K562 (cell line): ENCODE measurements at regions not wholly inside any gene's neighbourhood (a gene's known extent, or its start where the extent isn't known, plus 50 kb on each side); places are given as distances from the start of the nearest gene placed in this dataset.

Source experiments
- ATAC-seq: fragments of 200-7000 bp; cut with Tn5 transposase; 3 replicates; pipeline ENCODE4 v1.9.1; 2020; ENCODE audit warnings: moderate library complexity
- BruUV-seq: library from RNA; stranded (reverse); fragments of 400-500 nt; replicated peaks from 2 replicates; lab custom pipeline; 2021; lab: Mats Ljungman, UMichigan
- CTCF ChIA-PET: fragments of 300-600 bp; formaldehyde crosslinking; extraction: SDS; loops from one replicate; lab custom pipeline; 2021; ENCODE audit warnings: low intra/inter-chr PET ratio; lab: Yijun Ruan, JAX
- POLR2A ChIA-PET: fragments of 300-600, 350-650 bp; sonication (Branson Sonifier 250); formaldehyde crosslinking; extraction: SDS; loops from one replicate; lab custom pipeline; 2021; ENCODE audit warnings: antibody characterized with exemption, inconsistent platforms; lab: Yijun Ruan, JAX
- DNase-seq, 4 experiments: peaks; one replicate each; pipeline versions ENCODE4 v3.0.0 to v3.0.0-alpha.2; 2011 to 2018; ENCODE audit warnings: low spot score in 3 of 4, mixed read lengths in 3 of 4; ENCODE audit errors: extremely low read depth in 1 of 4
- FAIRE-seq: peaks from 2 replicates; lab custom pipeline; 2011; peaks lifted over from hg19 to GRCh38; lab: Jason Lieb, UNC
- H2AFZ ChIP-seq: 2 replicates; pipeline ENCODE4 v1.6.0; 2011; ENCODE audit warnings: low read depth, low read length, control low read depth, inconsistent platforms
- H3K27ac ChIP-seq: fragments of 200-600 bp; 3 replicates; pipeline ENCODE4 v1.8.0; 2011; ENCODE audit warnings: low read depth, mild to moderate bottlenecking, control low read depth, inconsistent platforms, low read length, moderate library complexity, mixed read lengths; ENCODE audit errors: extremely low read depth
- H3K27me3 ChIP-seq, 2 experiments: fragments of 300-600 bp in 1 of 2; 2 replicates in 1 of 2; 3 replicates in 1 of 2; pipeline versions ENCODE4 v1.6.0 to v1.8.0; 2011; ENCODE audit warnings: inconsistent platforms in 2 of 2, low read length in 2 of 2, mild to moderate bottlenecking in 1 of 2, mixed read lengths in 1 of 2, moderate library complexity in 1 of 2; ENCODE audit not compliant: control insufficient read depth in 2 of 2, insufficient read depth in 2 of 2
- H3K36me3 ChIP-seq: fragments of 300-600 bp; 3 replicates; pipeline ENCODE4 v1.8.0; 2011; ENCODE audit warnings: mild to moderate bottlenecking, low read length, inconsistent platforms; ENCODE audit not compliant: control insufficient read depth, insufficient read depth
- H3K4me1 ChIP-seq, 2 experiments: fragments of 200-600 bp in 1 of 2; replicated peaks in 1 of 2; 2 replicates in 1 of 2; 3 replicates in 1 of 2; pipeline versions ENCODE4 v1.5.1 to v1.8.0; 2011; ENCODE audit warnings: inconsistent platforms in 2 of 2, low read length in 2 of 2, mild to moderate bottlenecking in 1 of 2, mixed read lengths in 1 of 2, moderate library complexity in 1 of 2; ENCODE audit not compliant: control insufficient read depth in 2 of 2, insufficient read depth in 2 of 2
- H3K4me2 ChIP-seq: 2 replicates; pipeline ENCODE4 v1.6.1; 2011; ENCODE audit warnings: low read length, control low read depth, inconsistent platforms, mixed read lengths; ENCODE audit not compliant: insufficient read depth
- H3K4me3 ChIP-seq: fragments of 200-600 bp; sonication (generic), shearing (Covaris generic); 2 replicates; pipeline ENCODE4 v1.5.1; 2016; ENCODE audit warnings: control low read depth, inconsistent platforms
- H3K79me2 ChIP-seq: fragments of 200-600 bp; 3 replicates; pipeline ENCODE4 v1.8.0; 2011; ENCODE audit warnings: low read length, inconsistent platforms; ENCODE audit not compliant: control insufficient read depth, insufficient read depth
- H3K9ac ChIP-seq, 2 experiments: 2 replicates each; pipeline versions ENCODE4 v1.6.0 to v1.6.1; 2011; ENCODE audit warnings: low read depth in 2 of 2, low read length in 2 of 2, control low read depth in 1 of 2, inconsistent platforms in 1 of 2, mild to moderate bottlenecking in 1 of 2, mixed read lengths in 1 of 2; ENCODE audit not compliant: insufficient read depth in 1 of 2
- H3K9me1 ChIP-seq: one replicate; pipeline ENCODE4 v1.6.0; 2011; ENCODE audit warnings: inconsistent platforms, mild to moderate bottlenecking, low read length, moderate library complexity; ENCODE audit not compliant: control insufficient read depth, insufficient read depth
- H3K9me3 ChIP-seq: replicated peaks from 2 replicates; pipeline ENCODE4 v1.5.1; 2011; ENCODE audit warnings: low read depth, low read length, inconsistent platforms; ENCODE audit not compliant: control insufficient read depth, insufficient read depth
- H4K20me1 ChIP-seq: replicated peaks from 2 replicates; pipeline ENCODE4 v1.6.1; 2011; ENCODE audit warnings: low read length, inconsistent platforms, mixed read lengths; ENCODE audit not compliant: control insufficient read depth, insufficient read depth
- ATF7 ChIP-seq: fragments of 450-650 bp; IDR thresholded peaks from 2 replicates; pipeline ENCODE4 v1.7.1; 2014; ENCODE audit warnings: mild to moderate bottlenecking, moderate library complexity
- CHCHD3 ChIP-seq: fragments of 250-450 bp; sonication (Bioruptor Pico); IDR thresholded peaks from 2 replicates; pipeline ENCODE4 v2.1.2; 2022; ENCODE audit warnings: mild to moderate bottlenecking
- HSF4 ChIP-seq: fragments of 250-450 bp; sonication (Bioruptor Pico); IDR thresholded peaks from 2 replicates; pipeline ENCODE4 v2.1.2; 2022; ENCODE audit warnings: mild to moderate bottlenecking, moderate library complexity, borderline replicate concordance
- JUND ChIP-seq, 2 experiments: IDR thresholded peaks; 2 replicates in 1 of 2; 3 replicates in 1 of 2; pipeline ENCODE4 v1.6.1; 2011; ENCODE audit warnings: borderline replicate concordance in 2 of 2, low read depth in 2 of 2, low read length in 2 of 2, improper control_type of control experiment in 1 of 2, missing biosample characterization in 1 of 2, missing genetic modification characterization in 1 of 2, missing genetic modification reagents in 1 of 2
- LARP7 ChIP-seq: fragments of 450-650 bp; IDR thresholded peaks from 2 replicates; pipeline ENCODE4 v1.6.1; 2016
- RBM22 ChIP-seq: fragments of 200-400 bp; formaldehyde crosslinking; IDR thresholded peaks from 2 replicates; pipeline ENCODE4 v1.6.1; 2018; ENCODE audit warnings: low read length, low read depth; ENCODE audit not compliant: poor library complexity, severe bottlenecking
- SMARCA4 ChIP-seq: fragments of 450-650 bp; IDR thresholded peaks from 2 replicates; pipeline ENCODE4 v1.6.1; 2016
- TCF7 ChIP-seq: sonication (generic); IDR thresholded peaks from 2 replicates; pipeline ENCODE4 v1.6.1; 2016; ENCODE audit warnings: antibody characterized with exemption, borderline replicate concordance
- ZBTB8A ChIP-seq: fragments of 450-650 bp; IDR thresholded peaks from 2 replicates; pipeline ENCODE4 v1.6.1; 2018; ENCODE audit warnings: mild to moderate bottlenecking, moderate library complexity; ENCODE audit not compliant: partially characterized antibody
- ZEB2 ChIP-seq: fragments of 450-650 bp; IDR thresholded peaks from 2 replicates; pipeline ENCODE4 v1.6.1; 2016
- ZNF347 ChIP-seq: fragments of 450-650 bp; formaldehyde crosslinking; IDR thresholded peaks from 2 replicates; pipeline ENCODE4 v1.4.0; 2020; ENCODE audit warnings: low read depth, mild to moderate bottlenecking, moderate library complexity
- ZNF766 ChIP-seq: fragments of 200-800 bp; sonication (Bioruptor generic); conservative IDR thresholded peaks from 2 replicates; pipeline ENCODE4 v1.6.1; 2016; ENCODE audit warnings: missing genetic modification characterization, missing compliant biosample characterization
- ZSCAN29 ChIP-seq: fragments of 450-650 bp; IDR thresholded peaks from 2 replicates; pipeline ENCODE4 v1.6.1; 2017
- WGBS: fragments of 100-300 bp; shearing (Covaris generic); methylation state at CpG from one replicate; pipeline ENCODE4 v1.1.6; 2016; ENCODE audit warnings: low coverage, mixed read lengths; ENCODE audit not compliant: insufficient coverage; ENCODE audit errors: missing lambda C conversion rate; 5-methylcytosine and 5-hydroxymethylcytosine counted together
- in situ Hi-C: fragments of 300-500 bp; cut with MboI; formaldehyde crosslinking; loops from 4 replicates; pipeline ENCODE4 v1.15.0; 2018; ENCODE audit warnings: inconsistent platforms, mixed read lengths
- intact Hi-C: fragments of 100-400 bp; cut with micrococcal nuclease; formaldehyde crosslinking; loops from 2 replicates; pipeline ENCODE4 v1.14.2; 2022
- TF ChIP-seq, protein P1 (sequence below): sonication (generic); formaldehyde crosslinking; IDR thresholded peaks from 2 replicates; pipeline ENCODE4 v1.8.1; 2023; ENCODE audit warnings: missing genetic modification reagents, mild to moderate bottlenecking, borderline replicate concordance
- TF ChIP-seq, protein P2 (sequence below): sonication (generic); formaldehyde crosslinking; IDR thresholded peaks from 2 replicates; pipeline ENCODE4 v1.8.1; 2023; ENCODE audit warnings: mild to moderate bottlenecking, missing genetic modification reagents
- TF ChIP-seq, protein P3 (sequence below): IDR thresholded peaks from 2 replicates; pipeline ENCODE4 v1.6.1; 2011; ENCODE audit warnings: borderline replicate concordance, low read depth, mild to moderate bottlenecking, moderate library complexity, low read length; ENCODE audit not compliant: insufficient read depth, poor library complexity, severe bottlenecking

DNA sequence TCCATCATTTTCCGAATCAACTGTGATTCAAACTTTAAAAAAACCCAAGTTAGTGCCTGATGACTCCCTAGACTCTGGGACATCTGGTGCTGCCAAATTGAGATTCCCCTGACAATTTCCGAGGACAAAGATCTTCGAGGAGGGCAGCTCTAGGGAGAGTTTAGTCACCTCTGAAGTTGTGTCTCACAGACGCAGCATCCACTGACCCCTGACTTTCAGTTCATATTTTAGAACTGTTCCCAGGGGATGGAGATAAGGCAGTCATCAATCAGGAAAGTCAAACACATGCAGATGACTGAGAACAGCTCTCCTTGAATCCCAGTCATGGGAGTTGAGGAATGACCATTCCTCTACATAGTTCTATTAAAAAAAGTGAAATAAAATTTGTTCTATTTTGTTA, 643.9 kb downstream of the TRIML1 start:
- ChIA-PET POLR2A (no interaction called here), CTCF (no interaction called here)
- Histone ChIP-seq H3K4me3 (no peak overlapping the region), H2AFZ (no peak overlapping the region), H4K20me1 (no peaks in the 10 kb centered on the region), H3K79me2 (no peaks in the 10 kb centered on the region), H3K4me2 (no peak overlapping the region), H3K9me1 (no peaks in the 10 kb centered on the region), H3K27me3 (no peaks in the 10 kb centered on the region), H3K9me3 (no peaks in the 10 kb centered on the region), H3K9ac (no peak overlapping the region), H3K27ac (no peak overlapping the region), H3K36me3 (no peaks in the 10 kb centered on the region), H3K4me1 (no peaks in the 10 kb centered on the region)
- ATAC-seq, result no peak
- in situ Hi-C loops, result no loop called here
- no TSS peak for BruUV-seq
- no peak for DNase-seq
- FAIRE-seq, result no peak
- WGBS, result 2% methylated on average over 4 of the region's 4 CpGs
- intact Hi-C loops, result no loop called here
- TF ChIP-seq HSF4 (no peak), RBM22 (no peak), ZEB2 (no peak), ZBTB8A (no peak), ZSCAN29 (no peak), JUND (IDR thresholded peaks at IDR 0.05; ENCODE audit: borderline replicate concordance, low read depth, low read length) (no peak), JUND (tag; IDR thresholded peaks at IDR 0.05; ENCODE audit: borderline replicate concordance, low read depth, low read length) (no peak), CHCHD3 (CRISPR knock-in tag) (no peak), ATF7 (no peak), SMARCA4 (no peak), LARP7 (no peak), ZNF347 (no peak), TCF7 (no peak), ZNF766 (CRISPR knock-in tag) (no peak)
- TF ChIP-seq, protein P1, sequence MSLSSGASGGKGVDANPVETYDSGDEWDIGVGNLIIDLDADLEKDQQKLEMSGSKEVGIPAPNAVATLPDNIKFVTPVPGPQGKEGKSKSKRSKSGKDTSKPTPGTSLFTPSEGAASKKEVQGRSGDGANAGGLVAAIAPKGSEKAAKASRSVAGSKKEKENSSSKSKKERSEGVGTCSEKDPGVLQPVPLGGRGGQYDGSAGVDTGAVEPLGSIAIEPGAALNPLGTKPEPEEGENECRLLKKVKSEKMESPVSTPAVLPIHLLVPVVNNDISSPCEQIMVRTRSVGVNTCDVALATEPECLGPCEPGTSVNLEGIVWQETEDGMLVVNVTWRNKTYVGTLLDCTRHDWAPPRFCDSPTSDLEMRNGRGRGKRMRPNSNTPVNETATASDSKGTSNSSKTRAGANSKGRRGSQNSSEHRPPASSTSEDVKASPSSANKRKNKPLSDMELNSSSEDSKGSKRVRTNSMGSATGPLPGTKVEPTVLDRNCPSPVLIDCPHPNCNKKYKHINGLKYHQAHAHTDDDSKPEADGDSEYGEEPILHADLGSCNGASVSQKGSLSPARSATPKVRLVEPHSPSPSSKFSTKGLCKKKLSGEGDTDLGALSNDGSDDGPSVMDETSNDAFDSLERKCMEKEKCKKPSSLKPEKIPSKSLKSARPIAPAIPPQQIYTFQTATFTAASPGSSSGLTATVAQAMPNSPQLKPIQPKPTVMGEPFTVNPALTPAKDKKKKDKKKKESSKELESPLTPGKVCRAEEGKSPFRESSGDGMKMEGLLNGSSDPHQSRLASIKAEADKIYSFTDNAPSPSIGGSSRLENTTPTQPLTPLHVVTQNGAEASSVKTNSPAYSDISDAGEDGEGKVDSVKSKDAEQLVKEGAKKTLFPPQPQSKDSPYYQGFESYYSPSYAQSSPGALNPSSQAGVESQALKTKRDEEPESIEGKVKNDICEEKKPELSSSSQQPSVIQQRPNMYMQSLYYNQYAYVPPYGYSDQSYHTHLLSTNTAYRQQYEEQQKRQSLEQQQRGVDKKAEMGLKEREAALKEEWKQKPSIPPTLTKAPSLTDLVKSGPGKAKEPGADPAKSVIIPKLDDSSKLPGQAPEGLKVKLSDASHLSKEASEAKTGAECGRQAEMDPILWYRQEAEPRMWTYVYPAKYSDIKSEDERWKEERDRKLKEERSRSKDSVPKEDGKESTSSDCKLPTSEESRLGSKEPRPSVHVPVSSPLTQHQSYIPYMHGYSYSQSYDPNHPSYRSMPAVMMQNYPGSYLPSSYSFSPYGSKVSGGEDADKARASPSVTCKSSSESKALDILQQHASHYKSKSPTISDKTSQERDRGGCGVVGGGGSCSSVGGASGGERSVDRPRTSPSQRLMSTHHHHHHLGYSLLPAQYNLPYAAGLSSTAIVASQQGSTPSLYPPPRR, result no peak
- TF ChIP-seq, protein P2, sequence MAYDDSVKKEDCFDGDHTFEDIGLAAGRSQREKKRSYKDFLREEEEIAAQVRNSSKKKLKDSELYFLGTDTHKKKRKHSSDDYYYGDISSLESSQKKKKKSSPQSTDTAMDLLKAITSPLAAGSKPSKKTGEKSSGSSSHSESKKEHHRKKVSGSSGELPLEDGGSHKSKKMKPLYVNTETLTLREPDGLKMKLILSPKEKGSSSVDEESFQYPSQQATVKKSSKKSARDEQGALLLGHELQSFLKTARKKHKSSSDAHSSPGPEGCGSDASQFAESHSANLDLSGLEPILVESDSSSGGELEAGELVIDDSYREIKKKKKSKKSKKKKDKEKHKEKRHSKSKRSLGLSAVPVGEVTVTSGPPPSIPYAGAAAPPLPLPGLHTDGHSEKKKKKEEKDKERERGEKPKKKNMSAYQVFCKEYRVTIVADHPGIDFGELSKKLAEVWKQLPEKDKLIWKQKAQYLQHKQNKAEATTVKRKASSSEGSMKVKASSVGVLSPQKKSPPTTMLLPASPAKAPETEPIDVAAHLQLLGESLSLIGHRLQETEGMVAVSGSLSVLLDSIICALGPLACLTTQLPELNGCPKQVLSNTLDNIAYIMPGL (CRISPR knock-in tag), result no peak
- TF ChIP-seq, protein P3, sequence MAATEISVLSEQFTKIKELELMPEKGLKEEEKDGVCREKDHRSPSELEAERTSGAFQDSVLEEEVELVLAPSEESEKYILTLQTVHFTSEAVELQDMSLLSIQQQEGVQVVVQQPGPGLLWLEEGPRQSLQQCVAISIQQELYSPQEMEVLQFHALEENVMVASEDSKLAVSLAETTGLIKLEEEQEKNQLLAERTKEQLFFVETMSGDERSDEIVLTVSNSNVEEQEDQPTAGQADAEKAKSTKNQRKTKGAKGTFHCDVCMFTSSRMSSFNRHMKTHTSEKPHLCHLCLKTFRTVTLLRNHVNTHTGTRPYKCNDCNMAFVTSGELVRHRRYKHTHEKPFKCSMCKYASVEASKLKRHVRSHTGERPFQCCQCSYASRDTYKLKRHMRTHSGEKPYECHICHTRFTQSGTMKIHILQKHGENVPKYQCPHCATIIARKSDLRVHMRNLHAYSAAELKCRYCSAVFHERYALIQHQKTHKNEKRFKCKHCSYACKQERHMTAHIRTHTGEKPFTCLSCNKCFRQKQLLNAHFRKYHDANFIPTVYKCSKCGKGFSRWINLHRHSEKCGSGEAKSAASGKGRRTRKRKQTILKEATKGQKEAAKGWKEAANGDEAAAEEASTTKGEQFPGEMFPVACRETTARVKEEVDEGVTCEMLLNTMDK, result no peak
